Activated naive CD4-positive, alpha-beta T cell treated with anti-CD3 and anti-CD28 coated beads for 36 hours (primary cell): ENCODE measurements at regions not wholly inside any gene's neighbourhood (a gene's known extent, or its start where the extent isn't known, plus 50 kb on each side); places are given as distances from the start of the nearest gene placed in this dataset.
"Not testable (repeated sequence)": the region's sequence is repeated elsewhere in the genome, so short reads cannot be mapped to it uniquely, and the experiment has no call there.

Source experiments
- CTCF ChIA-PET: fragments of 350-600 bp; sonication (Branson Sonifier 250); formaldehyde crosslinking; loops from one replicate; lab custom pipeline; 2021; ENCODE audit warnings: antibody characterized with exemption; lab: Charles Lee
- DNase-seq: peaks from one replicate; pipeline ENCODE4 v3.0.0-alpha.2; 2020
- H3K27ac Mint-ChIP-seq: one replicate; pipeline ENCODE4 v1.8.0; 2021; ENCODE audit warnings: mild to moderate bottlenecking, mixed read lengths
- H3K27me3 Mint-ChIP-seq: one replicate; pipeline ENCODE4 v1.8.0; 2021; ENCODE audit warnings: low read depth, mixed read lengths
- H3K36me3 Mint-ChIP-seq: one replicate; pipeline ENCODE4 v1.8.0; 2021; ENCODE audit warnings: low read depth, mixed read lengths
- H3K4me1 Mint-ChIP-seq: one replicate; pipeline ENCODE4 v1.8.0; 2021; ENCODE audit warnings: low read depth, mixed read lengths
- H3K4me3 Mint-ChIP-seq: one replicate; pipeline ENCODE4 v1.8.0; 2021; ENCODE audit warnings: mild to moderate bottlenecking, moderate library complexity, mixed read lengths
- H3K9me3 Mint-ChIP-seq: one replicate; pipeline ENCODE4 v1.8.0; 2021; ENCODE audit warnings: mixed read lengths
- intact Hi-C: fragments of 100-400 bp; cut with micrococcal nuclease; formaldehyde crosslinking; loops from one replicate; pipeline ENCODE4 v1.15.1; 2023

- no peaks in the 10 kb centered on the region for H3K4me1 Mint-ChIP-seq
- H3K9me3 Mint-ChIP-seq: no peaks in the 10 kb centered on the region
- H3K27ac Mint-ChIP-seq: no peak overlapping the region
- intact Hi-C loops: no loop called here
- no peak for DNase-seq
- no peak overlapping the region for H3K4me3 Mint-ChIP-seq
- H3K27me3 Mint-ChIP-seq: peaks cover 6% of the 10 kb centered on the region
- no peaks in the 10 kb centered on the region for H3K36me3 Mint-ChIP-seq
- CTCF ChIA-PET: no interaction called here
These were observed 204.9 kb downstream of the LRRC70 start for GRCh38 chr5:62783374-62784057.

GRCh38 chr5:62780888-62781287 lies 202.3 kb downstream of the LRRC70 start:
- Mint-ChIP-seq H3K27me3 (peaks cover 3% of the 10 kb centered on the region), H3K4me3 (no peak overlapping the region), H3K36me3 (no peaks in the 10 kb centered on the region), H3K9me3 (no peaks in the 10 kb centered on the region), H3K27ac (no peak overlapping the region), H3K4me1 (no peaks in the 10 kb centered on the region)
- DNase-seq: no peak
- intact Hi-C loops: no loop called here
- CTCF ChIA-PET: interaction anchor here (0.7 to 1.3 kb wide), 2 partner anchors 556 to 725 kb away, joined by 3 to 4 read pairs; no protein-coding TSS in a partner anchor

GRCh38 chr5:62780230-62780629 lies 201.6 kb downstream of the LRRC70 start:
- H3K4me1 Mint-ChIP-seq: no peaks in the 10 kb centered on the region
- no peaks in the 10 kb centered on the region for H3K36me3 Mint-ChIP-seq
- no peak overlapping the region for H3K4me3 Mint-ChIP-seq
- CTCF ChIA-PET: interaction anchor here (0.7 to 1.3 kb wide), 2 partner anchors 556 to 725 kb away, joined by 3 to 4 read pairs; no protein-coding TSS in a partner anchor
- no peaks in the 10 kb centered on the region for H3K27me3 Mint-ChIP-seq
- intact Hi-C loops: no loop called here
- no peak for DNase-seq
- no peak overlapping the region for H3K27ac Mint-ChIP-seq
- H3K9me3 Mint-ChIP-seq: no peaks in the 10 kb centered on the region

- Mint-ChIP-seq H3K9me3 (no peaks in the 10 kb centered on the region), H3K4me1 (no peaks in the 10 kb centered on the region), H3K4me3 (no peak overlapping the region), H3K36me3 (no peaks in the 10 kb centered on the region), H3K27ac (no peak overlapping the region), H3K27me3 (no peaks in the 10 kb centered on the region)
- CTCF ChIA-PET: interaction anchor here (0.5 to 1.6 kb wide), 8 partner anchors 9 to 1308 kb away, joined by 3 to 9 read pairs (median 6); no protein-coding TSS in a partner anchor
- intact Hi-C loops: loop anchor here (1.0 to 10.0 kb wide), 4 partner anchors 319 to 552 kb away; no protein-coding TSS in a partner anchor
- no peak for DNase-seq
These were observed 200.4 kb downstream of the LRRC70 start for GRCh38 chr5:62779010-62779422.

- H3K27ac Mint-ChIP-seq: no peak overlapping the region
- intact Hi-C loops: loop anchor here (1.0 to 10.0 kb wide), 4 partner anchors 318 to 551 kb away; no protein-coding TSS in a partner anchor
- no peaks in the 10 kb centered on the region for H3K27me3 Mint-ChIP-seq
- DNase-seq: no peak
- H3K36me3 Mint-ChIP-seq: no peaks in the 10 kb centered on the region
- CTCF ChIA-PET: interaction anchor here (0.5 to 1.6 kb wide), 9 partner anchors 9 to 1307 kb away, joined by 3 to 9 read pairs (median 5); no protein-coding TSS in a partner anchor
- no peak overlapping the region for H3K4me3 Mint-ChIP-seq
- H3K9me3 Mint-ChIP-seq: no peaks in the 10 kb centered on the region
- no peaks in the 10 kb centered on the region for H3K4me1 Mint-ChIP-seq
These were observed 199.8 kb downstream of the LRRC70 start for GRCh38 chr5:62778316-62779009.

- CTCF ChIA-PET: interaction anchor here (1.1 kb wide), 1 partner anchor 12 kb away, joined by 5 read pairs; no protein-coding TSS in a partner anchor
- H3K9me3 Mint-ChIP-seq, H3K4me3 Mint-ChIP-seq, H3K27ac Mint-ChIP-seq, H3K27me3 Mint-ChIP-seq, DNase-seq, H3K4me1 Mint-ChIP-seq, H3K36me3 Mint-ChIP-seq: not testable (repeated sequence)
- intact Hi-C loops: loop anchor here (5.0 to 10.0 kb wide), 2 partner anchors 422 to 550 kb away; no protein-coding TSS in a partner anchor
These were observed 198.5 kb downstream of the LRRC70 start for GRCh38 chr5:62777081-62777480.

GRCh38 chr5:62776592-62776991 lies 198.0 kb downstream of the LRRC70 start:
- not testable (repeated sequence) for H3K4me1 Mint-ChIP-seq, H3K36me3 Mint-ChIP-seq, DNase-seq, H3K27ac Mint-ChIP-seq, H3K9me3 Mint-ChIP-seq, H3K4me3 Mint-ChIP-seq, H3K27me3 Mint-ChIP-seq
- CTCF ChIA-PET: interaction anchor here (0.7 kb wide), 1 partner anchor 314 kb away, joined by 3 read pairs; no protein-coding TSS in a partner anchor
- intact Hi-C loops: loop anchor here (5.0 to 10.0 kb wide), 2 partner anchors 422 to 549 kb away; no protein-coding TSS in a partner anchor

GRCh38 chr5:62773460-62773859 lies 194.8 kb downstream of the LRRC70 start:
- intact Hi-C loops: loop anchor here (10.0 kb wide), 1 partner anchor 419 kb away; no protein-coding TSS in a partner anchor
- Mint-ChIP-seq H3K4me3 (no peak overlapping the region), H3K4me1 (no peaks in the 10 kb centered on the region), H3K36me3 (no peaks in the 10 kb centered on the region), H3K9me3 (no peaks in the 10 kb centered on the region), H3K27me3 (no peaks in the 10 kb centered on the region), H3K27ac (no peak overlapping the region)
- CTCF ChIA-PET: no interaction called here
- no peak for DNase-seq

- Mint-ChIP-seq H3K9me3 (no peaks in the 10 kb centered on the region), H3K4me3 (no peak overlapping the region), H3K4me1 (no peaks in the 10 kb centered on the region), H3K27ac (no peak overlapping the region), H3K27me3 (no peaks in the 10 kb centered on the region), H3K36me3 (no peaks in the 10 kb centered on the region)
- intact Hi-C loops: loop anchor here (10.0 kb wide), 1 partner anchor 417 kb away; no protein-coding TSS in a partner anchor
- CTCF ChIA-PET: no interaction called here
- no peak for DNase-seq
These were observed 192.7 kb downstream of the LRRC70 start for GRCh38 chr5:62771341-62771740.

- H3K36me3 Mint-ChIP-seq: no peaks in the 10 kb centered on the region
- H3K27me3 Mint-ChIP-seq: no peaks in the 10 kb centered on the region
- no peak overlapping the region for H3K4me3 Mint-ChIP-seq
- CTCF ChIA-PET: no interaction called here
- DNase-seq: no peak
- no peaks in the 10 kb centered on the region for H3K9me3 Mint-ChIP-seq
- intact Hi-C loops: no loop called here
- H3K4me1 Mint-ChIP-seq: no peaks in the 10 kb centered on the region
- H3K27ac Mint-ChIP-seq: no peak overlapping the region
These were observed 189.0 kb downstream of the LRRC70 start for GRCh38 chr5:62767650-62768049.

GRCh38 chr5:62767077-62767476 lies 188.5 kb downstream of the LRRC70 start:
- no peaks in the 10 kb centered on the region for H3K4me1 Mint-ChIP-seq
- no peak overlapping the region for H3K27ac Mint-ChIP-seq
- no peaks in the 10 kb centered on the region for H3K27me3 Mint-ChIP-seq
- no peak overlapping the region for H3K4me3 Mint-ChIP-seq
- H3K9me3 Mint-ChIP-seq: no peaks in the 10 kb centered on the region
- H3K36me3 Mint-ChIP-seq: no peaks in the 10 kb centered on the region
- no peak for DNase-seq
- CTCF ChIA-PET: no interaction called here
- intact Hi-C loops: no loop called here

- Mint-ChIP-seq H3K4me1 (no peaks in the 10 kb centered on the region), H3K27me3 (no peaks in the 10 kb centered on the region), H3K9me3 (no peaks in the 10 kb centered on the region), H3K27ac (no peak overlapping the region), H3K36me3 (no peaks in the 10 kb centered on the region), H3K4me3 (no peak overlapping the region)
- intact Hi-C loops: no loop called here
- CTCF ChIA-PET: no interaction called here
- no peak for DNase-seq
These were observed 183.9 kb downstream of the LRRC70 start for GRCh38 chr5:62762503-62762902.
